Tongue (tissue), 1 donor: ENCODE measurements at regions not wholly inside any gene's neighbourhood (a gene's known extent, or its start where the extent isn't known, plus 50 kb on each side); places are given as distances from the start of the nearest gene placed in this dataset.

Experiments
- DNase-seq: peaks from one replicate; pipeline ENCODE4 v3.0.0-alpha.2; 2015

DNA sequence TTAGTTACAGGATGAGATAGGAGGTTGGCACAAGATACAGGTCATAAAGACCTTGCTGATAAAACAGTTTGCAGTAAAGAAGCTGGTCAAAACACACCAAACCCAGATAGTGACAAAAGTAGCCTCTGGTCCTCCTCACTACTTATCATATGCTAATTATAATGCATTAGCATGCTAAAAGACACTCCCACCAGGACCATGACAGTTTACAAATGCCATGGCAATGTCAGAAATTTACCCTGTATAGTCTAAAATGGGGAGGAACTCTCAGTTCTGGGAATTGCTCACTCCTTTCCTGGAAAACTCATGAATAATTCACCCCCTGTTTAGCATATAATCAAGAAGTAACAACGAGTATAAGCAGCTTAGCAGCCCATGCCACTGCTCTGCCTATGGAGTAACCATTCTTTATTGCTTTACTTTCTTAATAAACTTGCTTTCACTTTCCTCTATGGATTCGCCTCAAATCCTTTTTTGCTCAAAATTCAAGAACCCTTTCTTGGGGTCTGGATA, 1254.4 kb downstream of the PCDH7 start:
- DNase-seq = no peak

DNA sequence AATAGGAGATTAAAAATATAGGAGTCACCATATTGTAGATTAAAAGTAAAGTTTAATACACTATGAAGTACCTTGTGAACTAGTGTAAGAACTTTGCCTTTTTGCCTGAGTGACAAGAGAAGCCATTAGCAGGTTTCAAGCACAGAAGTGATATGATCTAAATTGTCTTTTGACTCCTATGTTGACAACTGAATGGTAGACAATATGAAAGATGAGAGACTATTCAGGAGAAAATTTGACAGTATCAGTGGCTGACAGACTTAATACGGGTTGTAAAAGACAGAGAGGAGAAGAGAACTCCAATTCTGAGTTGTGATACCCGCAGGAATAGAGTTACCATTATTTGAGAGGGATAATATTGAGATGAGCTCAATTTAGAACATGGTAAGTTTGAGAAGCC, 1259.8 kb downstream of the PCDH7 start:
- DNase-seq = no peak

DNA sequence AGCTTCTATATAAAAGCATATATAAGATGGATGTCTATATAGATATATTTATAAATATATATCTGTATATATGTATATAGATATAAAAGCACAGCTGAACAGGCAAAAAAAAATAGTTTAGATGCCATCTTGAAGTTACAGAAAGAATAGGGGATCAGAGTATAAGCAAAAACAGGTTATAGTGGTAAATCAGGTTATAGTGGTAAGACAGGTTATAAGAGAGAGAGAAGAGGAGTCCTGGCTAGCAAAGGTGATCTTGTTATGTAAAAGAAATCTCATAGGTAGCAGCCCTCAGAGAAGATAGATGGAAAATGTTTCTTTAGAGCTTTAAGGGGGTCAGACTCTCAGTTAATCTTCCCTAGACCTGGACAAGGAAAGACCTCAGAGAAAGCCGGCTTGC, 1263.1 kb downstream of the PCDH7 start:
- DNase-seq = peak; percentile 9

DNA sequence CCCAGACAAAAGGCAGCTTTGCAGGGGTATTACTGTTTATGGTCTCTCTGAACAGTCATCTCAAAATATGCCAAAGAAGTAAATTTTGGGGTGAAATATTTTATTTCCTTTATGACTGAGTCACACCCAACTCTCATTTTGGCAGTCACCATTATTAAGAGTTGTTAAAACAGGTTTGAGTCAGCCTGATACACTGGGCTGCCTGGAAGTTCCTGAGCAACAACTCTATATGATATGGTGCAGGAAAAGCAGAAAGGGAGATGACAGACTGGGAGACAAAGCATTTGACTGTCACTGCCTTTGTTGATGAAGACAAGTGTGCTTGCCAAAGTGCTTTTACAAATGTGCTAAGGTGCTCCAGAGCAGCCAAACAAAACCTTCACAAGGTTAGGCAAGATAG, 1263.5 kb downstream of the PCDH7 start:
- DNase-seq = no peak

DNA sequence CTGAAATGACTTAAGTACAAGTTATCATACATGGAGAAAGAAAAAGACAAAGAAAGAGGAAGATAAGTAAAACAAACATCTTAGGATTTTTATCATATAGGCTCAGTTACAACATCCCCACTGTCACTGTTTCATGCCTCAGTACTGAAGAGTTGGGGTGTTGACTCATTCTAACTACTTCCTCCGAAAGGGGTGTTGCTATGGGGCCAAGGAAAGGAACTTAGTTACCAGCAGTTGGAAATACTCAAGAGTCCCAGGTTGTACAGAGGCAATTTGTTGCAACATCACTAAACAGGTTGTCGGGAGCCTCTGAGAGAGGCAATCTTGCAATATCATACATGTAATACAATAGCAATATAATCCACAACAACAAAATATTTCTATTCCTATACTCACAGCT, 1264.7 kb downstream of the PCDH7 start:
- no peak for DNase-seq

DNA sequence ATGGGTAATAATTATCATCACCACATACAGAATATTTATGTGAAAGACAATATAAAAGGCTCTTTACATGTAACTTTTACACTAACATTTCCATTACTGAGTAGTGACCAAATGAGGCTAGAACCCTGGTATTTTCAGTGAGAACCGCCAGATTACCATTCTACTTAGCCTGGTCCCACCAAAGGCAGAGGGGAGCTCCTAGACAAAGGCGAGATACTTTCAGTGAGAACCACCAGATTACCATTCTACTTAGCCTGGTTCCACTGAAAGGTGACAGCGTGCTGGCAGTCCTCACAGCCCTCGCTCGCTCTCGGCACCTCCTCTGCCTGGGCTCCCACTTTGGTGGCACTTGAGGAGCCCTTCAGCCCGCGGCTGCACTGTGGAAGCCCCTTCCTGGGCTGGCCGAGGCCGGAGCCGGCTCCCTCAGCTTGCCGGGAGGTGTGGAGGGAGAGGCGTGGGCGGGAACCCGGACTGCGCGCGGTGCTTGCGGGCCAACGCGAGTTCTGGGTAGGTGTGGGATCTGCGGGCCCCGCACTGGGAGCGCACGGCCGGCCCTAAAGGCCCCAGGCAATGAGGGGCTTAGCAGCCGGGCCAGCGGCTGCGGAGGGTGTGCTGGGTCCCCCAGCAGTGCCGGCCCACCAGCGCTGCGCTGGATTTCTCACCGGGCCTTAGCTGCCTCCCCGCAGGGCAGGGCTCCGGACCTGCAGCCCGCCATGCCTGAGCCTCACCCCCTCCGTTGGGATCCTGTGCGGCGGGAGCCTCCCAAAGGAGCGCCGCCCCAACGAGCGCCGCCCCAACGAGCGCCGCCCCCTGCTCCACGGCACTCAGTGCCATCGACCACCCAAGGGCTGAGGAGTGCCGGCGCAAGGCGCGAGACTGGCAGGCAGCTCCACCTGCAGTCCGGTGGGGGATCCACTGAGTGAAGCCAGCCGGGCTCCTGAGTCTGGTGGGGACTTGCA, 1276.1 kb downstream of the PCDH7 start:
- DNase-seq = no peak

DNA sequence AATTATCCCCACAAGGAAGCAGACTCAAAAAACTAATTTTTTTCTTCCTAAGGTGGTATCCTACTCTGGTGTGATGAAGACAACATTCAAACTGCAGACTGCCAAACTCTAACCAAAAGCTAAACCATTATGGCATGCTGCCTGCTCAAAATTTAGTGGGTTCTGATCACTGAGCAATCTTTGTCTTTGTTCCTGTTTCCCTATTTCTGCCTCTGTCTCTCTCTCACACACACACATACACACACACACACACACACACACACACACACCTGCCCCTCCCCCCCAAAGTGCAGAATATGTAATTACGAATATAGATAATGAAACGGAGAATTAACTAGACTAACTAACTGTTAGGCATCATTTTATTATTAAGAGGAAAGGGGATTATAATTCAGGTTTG, 1278.6 kb downstream of the PCDH7 start:
- DNase-seq = no peak

DNA sequence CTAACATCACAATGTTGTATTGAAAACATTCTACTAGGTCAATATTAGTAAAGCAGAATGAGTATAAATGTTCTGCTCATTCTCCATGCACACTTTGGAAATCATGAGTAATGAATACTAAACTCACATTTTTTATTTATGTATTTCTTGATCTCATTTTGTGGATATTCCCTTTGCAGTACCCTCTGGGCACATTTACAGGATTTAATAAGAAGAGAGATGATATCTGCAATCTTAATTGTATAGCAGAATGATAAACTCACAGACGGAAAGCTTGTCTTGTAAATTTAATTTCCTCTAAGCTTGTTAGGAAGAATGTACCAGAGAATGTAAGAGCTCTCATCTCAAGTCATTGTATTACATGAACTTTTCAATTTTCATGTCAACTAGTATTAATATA, 1279.7 kb downstream of the PCDH7 start:
- no peak for DNase-seq

DNA sequence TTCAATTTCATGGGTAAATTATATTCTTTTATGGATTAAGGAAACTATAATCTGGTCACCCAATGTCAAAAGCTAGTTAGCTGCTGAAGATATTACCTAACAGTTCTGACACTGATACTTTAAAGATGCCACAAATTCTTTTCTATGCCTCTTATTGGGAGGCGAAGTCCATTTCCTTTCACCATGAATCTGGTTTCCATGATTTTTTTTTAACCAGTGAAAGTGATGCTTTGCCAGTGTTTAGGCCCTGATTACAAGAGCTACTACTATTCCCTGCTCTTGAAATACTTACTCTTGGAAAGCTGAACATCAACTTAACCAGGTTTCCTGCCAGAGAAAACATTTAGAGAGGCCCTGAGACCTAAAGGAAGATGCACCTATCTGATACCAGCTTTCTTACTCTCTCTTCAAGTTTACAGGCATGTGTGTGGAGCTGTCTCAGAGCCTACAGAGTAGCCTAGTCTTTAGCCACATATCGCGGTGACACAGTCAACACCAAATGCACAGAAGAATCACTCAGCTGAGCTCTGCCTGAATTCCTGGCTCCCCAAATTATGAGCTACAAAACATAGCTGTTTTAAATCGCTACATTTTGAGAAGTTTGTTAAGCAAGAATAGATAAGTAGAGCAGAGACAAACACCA, 1280.8 kb downstream of the PCDH7 start:
- no peak for DNase-seq

DNA sequence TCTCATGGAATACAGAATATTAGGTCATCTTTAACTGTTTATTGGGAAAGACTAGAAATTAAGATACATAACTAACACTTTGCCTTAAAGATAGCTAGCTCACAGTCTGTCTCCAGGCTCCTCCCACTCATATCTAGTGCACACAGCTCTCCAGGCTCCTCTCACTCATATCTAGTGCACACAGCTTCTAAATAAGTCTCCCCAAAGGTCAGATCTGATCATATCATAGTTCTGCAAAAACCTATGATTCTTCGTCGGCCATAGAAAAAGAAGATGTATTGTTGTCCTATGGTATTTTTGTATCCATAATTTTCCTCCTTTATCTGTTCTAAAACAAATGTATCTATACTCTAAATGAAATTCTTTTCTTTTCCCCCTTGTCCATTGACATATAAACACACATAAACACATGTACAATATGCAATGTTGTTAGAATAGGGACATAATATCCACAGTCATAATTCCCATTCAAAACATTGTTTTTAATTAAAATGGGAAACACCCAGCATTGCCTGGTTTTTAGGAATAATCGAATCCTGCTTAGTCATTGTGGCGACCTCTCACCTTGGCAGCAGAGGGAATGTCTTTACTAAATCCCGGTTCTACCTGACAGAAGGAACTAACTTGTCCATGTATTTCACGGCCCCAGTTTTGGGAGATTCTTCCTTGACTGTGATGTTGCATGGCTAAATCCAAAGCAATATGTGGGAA, 1282.0 kb downstream of the PCDH7 start:
- DNase-seq = no peak

DNA sequence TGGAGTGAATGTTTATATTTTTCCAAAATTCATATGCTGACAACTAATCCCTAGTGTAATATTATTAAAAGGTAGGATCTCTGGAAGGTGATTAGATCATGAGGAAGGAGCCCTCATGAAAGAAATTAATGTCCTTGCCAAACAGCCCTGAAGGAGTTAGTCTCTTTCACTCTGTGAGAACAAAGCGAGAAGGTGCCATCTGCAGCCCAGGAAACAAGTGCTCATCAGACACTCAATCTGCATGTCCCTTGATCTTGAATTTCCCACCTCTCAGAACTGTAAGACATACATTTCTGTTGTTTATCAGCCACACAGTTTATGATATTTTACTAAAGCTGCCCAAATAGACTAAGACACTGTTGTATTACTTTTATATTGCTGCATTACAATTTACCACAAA, 1283.4 kb downstream of the PCDH7 start:
- DNase-seq = no peak

DNA sequence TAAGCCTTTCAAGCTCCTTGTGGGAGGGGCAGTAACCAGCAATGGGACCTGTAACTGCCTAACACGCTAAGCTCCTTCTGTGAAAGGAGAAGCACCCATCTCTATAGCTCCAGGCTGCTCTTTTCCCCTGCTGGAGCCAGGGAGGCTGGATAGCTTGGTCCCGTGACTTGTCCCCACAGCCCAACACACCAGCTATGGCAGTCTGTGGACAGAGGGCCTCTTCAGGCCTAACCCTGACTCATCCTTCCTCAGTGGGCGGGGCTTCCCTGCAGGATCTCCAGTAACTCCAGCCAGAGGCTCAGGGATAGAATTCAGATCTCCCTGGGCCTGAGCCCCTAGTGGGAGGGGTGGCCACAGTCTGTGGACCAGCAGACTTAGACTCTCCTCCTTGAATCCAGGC, 1290.1 kb downstream of the PCDH7 start:
- no peak for DNase-seq

DNA sequence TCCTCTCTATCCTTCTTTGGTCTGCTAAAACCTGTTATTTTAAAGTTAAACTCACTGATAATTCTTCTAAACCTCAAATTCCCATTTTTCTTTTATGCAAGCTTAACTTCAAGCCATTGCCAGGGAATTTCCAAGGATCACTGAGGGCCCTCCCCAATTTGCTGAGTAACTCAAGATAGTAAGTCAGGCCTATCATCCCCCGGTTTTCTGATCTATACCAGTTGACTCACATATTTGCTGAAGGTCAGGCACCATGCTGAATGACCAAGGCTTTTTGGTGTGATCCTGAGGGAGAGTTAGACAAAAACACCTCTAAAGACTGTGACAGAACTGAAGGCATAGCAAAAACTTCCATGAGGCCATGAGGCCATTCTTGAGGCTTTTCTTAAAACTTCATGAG, 1301.9 kb downstream of the PCDH7 start:
- DNase-seq = no peak

DNA sequence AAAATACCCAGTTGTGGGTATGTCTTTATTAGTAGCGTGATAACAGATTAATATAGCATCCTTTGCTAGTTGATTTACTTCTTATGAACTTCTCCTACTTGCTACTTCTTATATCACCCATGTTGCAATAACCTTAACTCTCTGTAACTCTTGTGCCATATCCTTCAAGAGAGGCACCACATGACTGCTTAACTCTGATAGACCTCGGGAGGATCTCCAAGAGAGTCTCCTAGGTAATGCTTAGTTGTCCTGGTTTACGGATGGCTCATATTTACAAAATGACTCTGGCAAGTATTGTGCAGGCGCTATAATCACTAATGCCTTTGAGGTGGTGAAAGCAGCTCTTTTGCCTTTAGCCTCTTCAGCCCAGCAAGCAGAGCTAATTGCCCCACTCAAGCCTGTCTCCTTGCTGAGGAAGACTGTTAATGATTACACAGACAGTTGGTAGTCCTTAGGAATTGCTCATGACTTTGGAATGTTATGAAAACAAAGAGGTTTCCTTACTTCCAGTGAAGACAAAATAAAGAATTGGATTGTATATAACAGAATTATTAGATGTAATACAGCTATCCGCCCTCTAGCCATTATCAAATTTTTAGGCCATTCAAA, 1305.8 kb downstream of the PCDH7 start:
- no peak for DNase-seq

DNA sequence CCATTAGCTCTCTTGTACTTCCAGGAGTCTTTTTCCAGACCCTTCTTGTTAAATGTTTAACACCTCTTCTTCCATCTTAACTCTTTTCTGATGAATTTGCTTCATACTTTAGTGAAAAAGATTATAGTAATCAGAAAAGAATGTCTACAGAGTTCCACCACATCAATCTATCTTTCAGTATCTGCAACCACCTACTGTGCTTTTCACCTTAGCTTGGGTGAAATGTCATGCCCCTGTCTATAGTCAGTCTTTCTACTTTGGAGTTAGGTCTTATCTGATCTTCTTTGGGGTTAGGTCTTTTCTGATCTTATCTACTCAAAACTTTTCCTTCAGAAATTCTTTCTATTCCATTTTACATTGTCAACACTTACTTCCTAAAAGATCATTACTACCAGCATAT, 1310.2 kb downstream of the PCDH7 start:
- no peak for DNase-seq

DNA sequence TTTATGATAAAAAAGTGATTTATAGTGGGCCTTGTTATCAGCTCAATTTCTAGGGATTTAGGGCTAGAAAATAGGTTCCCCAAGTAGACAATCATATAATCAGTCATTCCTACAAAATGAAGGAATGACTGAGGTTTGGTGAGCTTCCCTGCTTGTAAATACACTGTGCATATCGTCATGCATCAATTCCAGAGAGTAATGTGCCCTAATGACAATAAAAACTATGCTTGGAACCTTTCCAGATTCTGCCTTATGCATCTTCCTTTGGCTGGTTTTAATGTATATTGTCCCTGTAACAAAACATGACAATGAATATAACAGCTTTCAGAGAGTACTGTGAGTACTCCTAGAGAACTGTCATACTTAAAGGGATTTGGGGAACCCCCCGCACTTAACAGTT, 1310.9 kb downstream of the PCDH7 start:
- DNase-seq = no peak

DNA sequence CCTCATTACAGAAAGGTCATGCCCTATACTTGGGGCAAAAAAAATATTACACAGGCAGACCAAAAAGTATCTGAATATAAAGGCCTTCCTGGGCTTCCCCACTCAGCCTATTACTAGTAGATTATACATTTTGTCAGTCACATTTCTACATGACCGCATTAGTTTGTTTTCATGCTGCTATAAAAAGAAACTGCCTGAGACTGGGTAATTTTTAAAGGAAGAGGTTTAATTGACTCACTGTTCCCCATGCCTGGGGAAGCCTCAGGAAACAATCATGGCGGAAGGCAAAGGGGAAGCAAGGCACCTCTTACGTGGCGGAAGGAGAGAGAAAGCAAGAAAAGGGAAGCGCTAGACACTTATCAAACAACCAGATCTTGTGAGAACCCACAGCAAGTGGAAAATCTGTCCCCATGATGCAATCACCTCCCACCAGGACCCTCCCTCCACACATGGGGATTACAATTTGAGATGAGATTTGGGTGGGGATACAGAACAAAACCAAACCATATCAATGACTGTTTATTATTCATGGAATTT, 1312.0 kb downstream of the PCDH7 start:
- no peak for DNase-seq

DNA sequence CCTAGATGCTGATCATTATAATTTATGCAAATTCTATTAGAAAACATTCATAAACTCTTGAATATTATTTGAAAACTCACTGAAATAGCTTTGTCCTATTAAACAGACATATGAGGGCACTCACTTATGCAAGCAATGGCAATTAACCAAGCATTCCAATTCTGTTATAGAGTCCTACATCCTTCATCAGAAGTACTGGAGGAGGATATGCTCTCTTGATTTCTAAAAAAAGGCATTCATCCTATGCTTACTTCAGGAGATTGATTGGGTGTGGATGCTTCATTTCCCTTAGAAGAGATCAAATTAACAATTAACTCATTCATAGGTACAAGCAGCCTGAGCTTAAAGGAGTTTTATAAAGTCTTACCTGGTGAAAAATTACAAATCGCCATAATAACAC, 1317.2 kb downstream of the PCDH7 start:
- no peak for DNase-seq

DNA sequence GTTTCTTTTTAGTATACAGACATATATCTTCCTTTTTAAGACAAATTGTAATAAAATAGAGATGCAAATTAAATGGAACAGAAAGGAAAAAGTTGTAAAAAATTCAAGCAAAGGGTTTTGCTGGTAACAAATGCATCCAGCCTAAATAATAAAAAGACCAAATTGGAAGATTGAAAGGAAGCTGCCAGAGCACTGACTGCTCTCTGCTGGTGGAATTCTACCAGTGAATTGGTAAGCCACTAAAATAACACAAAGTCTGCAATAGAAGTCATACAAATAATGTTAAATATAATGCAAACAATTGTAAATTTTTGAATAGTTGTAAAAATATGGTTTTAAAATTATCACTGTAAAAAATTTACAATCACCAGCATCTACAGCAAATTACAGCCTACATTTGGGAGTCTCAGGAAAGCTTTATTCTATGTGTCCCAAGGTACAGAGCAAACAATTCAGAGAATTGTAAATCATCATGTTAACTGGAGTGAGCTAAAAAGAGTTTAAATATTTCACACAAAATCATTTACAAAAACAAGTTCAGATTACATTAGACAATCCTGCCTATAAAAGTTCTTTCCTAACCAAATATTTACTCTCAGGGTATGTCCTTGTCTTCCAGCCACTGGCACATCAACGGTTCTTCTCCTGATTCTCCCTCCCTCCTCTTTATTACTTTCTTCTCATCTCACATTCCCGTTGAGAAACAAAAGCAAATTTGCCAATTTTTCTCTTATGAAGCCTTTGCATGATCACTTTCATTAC, 1322.5 kb downstream of the PCDH7 start:
- DNase-seq = no peak

DNA sequence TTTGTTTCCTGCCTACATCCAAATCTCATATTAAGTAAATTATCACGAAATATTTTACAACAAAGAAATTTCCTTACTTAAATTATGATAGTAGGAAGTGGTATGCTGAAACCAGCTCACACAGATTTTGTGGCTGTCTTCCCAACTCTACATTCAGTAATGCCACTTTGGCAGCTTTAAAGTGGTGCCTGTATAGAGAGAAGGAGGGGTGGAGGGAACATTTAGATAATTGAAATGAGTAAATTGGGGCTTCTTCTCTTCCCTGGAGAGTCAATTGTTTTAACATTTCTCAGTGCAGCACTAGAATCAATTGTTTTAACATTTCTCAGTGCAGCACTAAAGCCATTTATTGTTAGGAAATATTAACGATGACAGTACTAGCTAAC, 1323.1 kb downstream of the PCDH7 start:
- no peak for DNase-seq

DNA sequence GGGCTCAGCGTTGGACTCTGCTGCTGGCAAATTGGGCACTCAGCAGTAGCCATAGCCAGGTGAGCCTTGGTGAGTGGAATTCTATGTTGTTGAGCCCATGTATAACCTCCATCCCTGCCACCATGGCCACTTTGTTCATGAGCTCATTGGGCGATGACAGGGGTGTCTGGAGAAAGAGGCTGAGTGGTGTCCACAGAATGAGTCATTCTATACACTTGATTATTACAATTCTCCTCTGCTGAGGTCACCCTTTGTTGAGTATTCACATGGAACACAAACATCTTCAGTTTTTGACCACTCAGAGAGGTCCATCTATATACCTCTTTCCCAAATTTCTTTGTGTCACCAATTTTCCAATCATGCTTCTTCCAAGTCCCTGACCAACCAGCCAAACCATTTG, 1341.7 kb downstream of the PCDH7 start:
- no peak for DNase-seq

DNA sequence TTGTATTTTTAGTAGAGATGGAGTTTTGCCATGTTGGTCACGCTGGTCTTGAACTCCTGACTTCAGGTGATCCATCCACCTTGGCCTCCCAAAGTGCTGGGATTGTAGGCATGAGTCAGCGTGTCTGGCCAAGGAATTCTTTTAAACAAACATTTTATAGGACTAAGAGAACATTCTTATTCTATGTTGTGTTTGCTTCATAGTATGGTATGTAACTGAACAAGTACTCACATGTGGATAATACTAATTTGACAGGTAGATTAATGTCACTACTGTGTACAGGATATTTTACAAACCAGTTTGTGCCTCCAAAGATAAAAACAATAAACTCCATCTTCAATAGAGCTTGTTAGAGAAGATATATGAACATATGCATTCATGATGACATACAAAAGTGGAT, 1353.4 kb downstream of the PCDH7 start:
- DNase-seq = peak; percentile 5
